Ovary (tissue), 3 donors: ENCODE measurements at regions not wholly inside any gene's neighbourhood (a gene's known extent, or its start where the extent isn't known, plus 50 kb on each side); places are given as distances from the start of the nearest gene placed in this dataset.

Experiments used
- EP300 ChIP-seq: sonication (generic); formaldehyde crosslinking; IDR thresholded peaks from one replicate; pipeline ENCODE4 v1.6.1; 2017; ENCODE audit warnings: antibody characterized with exemption
- POLR2A ChIP-seq: fragments of 450-650 bp; IDR thresholded peaks from one replicate; pipeline ENCODE4 v1.6.1; 2017; ENCODE audit warnings: antibody characterized with exemption, mild to moderate bottlenecking, moderate library complexity
- TF ChIP-seq, protein P1 (sequence below), 3 donors: fragments of 450-650 bp in 2 of 3; fragments of 200-600 bp in 1 of 3; IDR thresholded peaks; one replicate each; pipeline versions ENCODE4 v1.5.1 to v1.8.0; 2016 to 2022; ENCODE audit warnings: antibody characterized with exemption in 3 of 3, mild to moderate bottlenecking in 1 of 3
- donor health status: DM: no; HTN: no; CAD: no.

DNA sequence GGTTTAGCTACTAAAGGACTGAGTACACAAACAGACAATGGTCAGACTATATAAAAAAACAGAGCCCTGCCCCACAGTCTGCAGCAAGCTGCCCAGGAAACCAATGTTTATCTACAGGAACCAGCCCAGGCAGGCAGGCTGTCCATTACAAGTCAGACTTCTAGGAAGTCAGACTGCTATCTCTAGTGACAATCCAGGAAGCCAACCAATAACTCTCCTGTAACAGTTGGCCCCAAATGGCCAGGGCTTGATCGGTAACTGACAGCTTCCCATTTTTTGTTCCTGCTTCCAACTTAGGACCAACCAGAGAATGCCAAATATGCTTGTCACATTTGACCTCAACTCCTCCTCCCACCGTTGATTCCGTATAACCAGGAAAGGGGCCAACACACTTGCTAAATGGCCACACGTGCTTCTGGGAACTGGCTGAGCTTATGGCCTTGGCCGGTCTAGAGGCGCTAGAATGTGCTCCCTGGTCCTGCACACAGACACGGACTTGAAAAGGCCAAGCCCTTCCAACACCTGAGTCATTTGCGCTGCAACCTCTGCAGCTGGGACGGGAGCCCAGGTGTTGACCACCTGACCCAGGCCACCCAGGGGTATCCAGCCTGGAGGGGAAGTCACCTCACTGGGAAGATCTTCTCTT lies 79.6 kb upstream of the CDK20 start:
- TF ChIP-seq, protein P1, sequence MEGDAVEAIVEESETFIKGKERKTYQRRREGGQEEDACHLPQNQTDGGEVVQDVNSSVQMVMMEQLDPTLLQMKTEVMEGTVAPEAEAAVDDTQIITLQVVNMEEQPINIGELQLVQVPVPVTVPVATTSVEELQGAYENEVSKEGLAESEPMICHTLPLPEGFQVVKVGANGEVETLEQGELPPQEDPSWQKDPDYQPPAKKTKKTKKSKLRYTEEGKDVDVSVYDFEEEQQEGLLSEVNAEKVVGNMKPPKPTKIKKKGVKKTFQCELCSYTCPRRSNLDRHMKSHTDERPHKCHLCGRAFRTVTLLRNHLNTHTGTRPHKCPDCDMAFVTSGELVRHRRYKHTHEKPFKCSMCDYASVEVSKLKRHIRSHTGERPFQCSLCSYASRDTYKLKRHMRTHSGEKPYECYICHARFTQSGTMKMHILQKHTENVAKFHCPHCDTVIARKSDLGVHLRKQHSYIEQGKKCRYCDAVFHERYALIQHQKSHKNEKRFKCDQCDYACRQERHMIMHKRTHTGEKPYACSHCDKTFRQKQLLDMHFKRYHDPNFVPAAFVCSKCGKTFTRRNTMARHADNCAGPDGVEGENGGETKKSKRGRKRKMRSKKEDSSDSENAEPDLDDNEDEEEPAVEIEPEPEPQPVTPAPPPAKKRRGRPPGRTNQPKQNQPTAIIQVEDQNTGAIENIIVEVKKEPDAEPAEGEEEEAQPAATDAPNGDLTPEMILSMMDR (IDR thresholded peaks at IDR 0.05), result no peak
- TF ChIP-seq POLR2A (no peak), EP300 (no peak)
